Hematopoietic multipotent progenitor cell treated with erythropoietin and hydrocortisone succinate and interleukin-3 and kit ligand, for 17 days (in vitro differentiated cells): ENCODE measurements at regions not wholly inside any gene's neighbourhood (a gene's known extent, or its start where the extent isn't known, plus 50 kb on each side); places are given as distances from the start of the nearest gene placed in this dataset.

ENCODE experiments used
- DNase-seq: peaks from one replicate; pipeline ENCODE4 v3.0.0-alpha.2; 2015; ENCODE audit warnings: low spot score

GRCh38 chr1:57799490-57800115 is 375.7 kb upstream of the DAB1 start:
- no peak for DNase-seq

DNA sequence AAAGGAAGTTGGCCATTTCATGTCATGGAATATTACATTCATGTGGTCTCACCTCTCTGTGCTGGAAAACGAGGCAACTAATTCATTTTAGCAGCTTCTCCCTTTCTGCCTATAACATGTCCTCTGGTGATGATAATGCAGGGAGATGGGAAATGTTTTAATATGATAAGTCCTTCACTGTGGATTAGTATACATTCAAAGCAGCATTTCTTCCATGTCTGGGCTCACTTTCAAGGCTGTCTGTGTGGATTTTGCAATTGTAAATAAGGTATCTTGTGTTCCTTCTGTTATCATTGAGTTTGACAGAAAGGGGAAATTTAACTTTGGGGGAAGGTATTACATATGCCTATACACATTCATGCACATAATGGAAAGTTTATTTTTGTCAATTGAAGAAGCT is 374.7 kb upstream of the DAB1 start:
- no peak for DNase-seq

DNA sequence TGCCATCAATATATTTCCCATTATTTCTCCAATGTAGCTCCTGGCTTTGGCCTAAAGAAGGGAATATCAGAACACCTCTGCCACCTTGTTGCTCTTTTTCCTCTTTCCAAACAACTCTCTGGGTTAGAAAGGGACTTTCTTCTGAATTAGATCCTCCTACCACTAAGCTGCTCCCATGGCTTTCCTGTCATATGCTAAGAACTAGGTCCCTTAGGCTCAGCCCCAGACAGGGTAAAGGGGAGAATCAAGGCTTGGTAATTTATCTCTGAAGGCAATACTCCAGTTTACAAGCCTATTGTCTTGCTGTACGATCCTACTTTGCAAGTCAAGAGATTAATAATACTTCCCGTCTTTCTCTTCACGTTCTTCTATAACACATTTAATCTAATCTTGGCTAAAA is 373.2 kb upstream of the DAB1 start:
- DNase-seq, result no peak

DNA sequence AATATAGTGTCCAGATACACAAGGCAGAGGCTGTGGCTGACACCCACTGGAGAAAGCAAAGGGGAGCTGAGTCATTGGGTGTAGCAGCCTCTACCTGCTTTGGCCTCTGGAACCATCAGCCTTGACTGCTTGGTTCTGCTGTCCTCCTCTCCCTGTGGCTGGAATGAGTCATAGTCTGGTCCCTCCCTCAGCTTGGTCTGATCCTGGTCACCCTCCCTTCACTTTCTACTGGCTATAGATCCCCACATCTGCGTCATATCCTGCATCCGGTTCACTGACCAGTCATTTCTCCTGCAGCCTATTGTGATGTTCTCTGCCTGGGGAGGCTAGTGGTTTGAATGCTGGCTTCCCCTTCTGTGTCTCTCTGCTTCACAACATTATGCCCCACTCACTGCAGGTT is 372.8 kb upstream of the DAB1 start:
- DNase-seq, result no peak

GRCh38 chr1:57795886-57796285 is 372.0 kb upstream of the DAB1 start:
- DNase-seq, result no peak

GRCh38 chr1:57794078-57794477 is 370.2 kb upstream of the DAB1 start:
- DNase-seq, result no peak

- no peak for DNase-seq
These were observed 367.6 kb upstream of the DAB1 start for GRCh38 chr1:57791497-57791896.

DNA sequence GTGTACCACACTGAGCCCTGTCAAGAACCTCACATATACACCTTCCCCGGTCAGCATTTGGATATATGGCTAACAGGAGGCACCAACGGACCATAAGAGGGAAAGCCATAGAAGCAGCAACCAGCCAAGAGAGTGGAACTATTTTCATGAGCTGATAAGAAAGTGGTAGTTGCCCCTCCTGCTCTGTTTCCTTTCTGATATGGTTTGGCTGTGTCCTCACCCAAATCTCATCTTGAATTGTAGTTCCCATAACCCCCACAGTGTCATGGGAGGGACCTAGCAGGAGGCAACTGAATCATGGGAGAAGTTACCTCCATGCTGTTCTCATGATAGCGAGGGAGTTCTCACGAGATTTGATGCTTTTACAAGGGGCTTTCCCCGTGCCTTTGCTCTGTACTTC is 366.1 kb upstream of the DAB1 start:
- no peak for DNase-seq

GRCh38 chr1:57788313-57788712 is 364.5 kb upstream of the DAB1 start:
- DNase-seq, result no peak

- DNase-seq, result no peak
These were observed 360.5 kb upstream of the DAB1 start for GRCh38 chr1:57784356-57784755.

DNA sequence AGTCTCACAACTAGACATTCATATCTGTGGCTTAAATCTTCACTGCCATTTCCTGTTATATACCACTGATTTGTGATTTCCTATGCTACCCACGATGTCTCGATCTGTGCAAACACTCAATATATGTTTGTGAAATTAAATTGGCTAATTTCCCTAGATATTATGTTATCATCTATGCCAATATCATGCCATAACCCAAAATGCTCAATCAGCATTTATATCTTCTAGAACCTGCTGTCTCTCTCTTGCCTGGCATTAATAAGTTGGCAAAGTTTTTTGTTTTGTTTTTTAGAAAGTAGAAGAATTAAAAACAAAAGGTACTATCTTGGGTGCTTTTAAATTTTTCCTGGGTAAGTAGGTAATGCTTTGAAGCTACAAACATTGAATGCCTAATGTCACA is 358.5 kb upstream of the DAB1 start:
- DNase-seq, result no peak

DNA sequence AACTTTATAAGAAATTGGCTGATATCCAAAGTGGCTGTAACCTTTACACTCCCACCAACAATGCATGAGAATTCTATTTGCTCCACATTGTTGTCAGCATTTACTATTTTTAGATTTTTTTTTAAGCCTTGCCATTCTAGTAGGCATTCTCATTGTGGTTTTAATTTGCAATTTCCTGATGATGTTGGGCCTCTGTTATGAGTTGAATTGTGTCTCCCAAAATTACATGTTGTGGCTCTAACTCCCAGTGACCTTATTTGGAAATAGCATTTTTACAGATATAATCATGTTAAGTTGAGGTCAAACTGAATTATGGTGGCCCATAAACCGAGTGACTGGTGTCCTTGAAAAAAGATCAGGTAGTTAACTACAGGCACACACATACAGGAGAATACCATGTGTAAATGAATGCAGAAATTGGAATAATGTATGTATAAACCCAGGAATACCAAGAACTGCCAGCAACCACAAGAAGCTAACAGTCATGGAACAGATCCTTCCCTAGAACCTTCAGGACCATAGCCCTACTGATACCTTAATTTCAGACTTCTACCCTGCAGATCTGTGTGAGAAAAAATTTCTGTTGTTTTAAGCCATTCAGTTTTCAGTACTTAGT is 348.8 kb upstream of the DAB1 start:
- DNase-seq, result no peak

DNA sequence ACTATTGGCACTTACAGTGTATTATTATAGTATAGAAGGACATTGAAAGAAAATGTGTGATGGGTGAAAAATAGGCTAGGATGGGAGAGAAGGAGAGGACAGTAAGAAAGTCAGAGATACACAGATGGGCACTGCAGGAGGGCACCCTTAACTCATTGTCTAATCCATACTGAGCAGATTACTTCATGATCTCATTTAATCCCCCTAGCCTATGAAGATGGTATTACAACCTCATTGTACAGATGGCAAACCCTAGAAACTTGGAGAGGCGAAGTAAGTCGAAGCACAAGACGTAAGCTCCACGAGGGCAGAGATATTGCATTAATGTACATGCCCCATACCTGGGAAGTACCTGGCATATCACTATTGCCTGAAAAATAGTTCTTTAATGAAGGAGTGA is 346.9 kb upstream of the DAB1 start:
- no peak for DNase-seq

- no peak for DNase-seq
These were observed 346.4 kb upstream of the DAB1 start for GRCh38 chr1:57770236-57770635.

- DNase-seq, result no peak
These were observed 337.8 kb upstream of the DAB1 start for GRCh38 chr1:57761628-57762027.

GRCh38 chr1:57752843-57753242 is 329.0 kb upstream of the DAB1 start:
- no peak for DNase-seq

DNA sequence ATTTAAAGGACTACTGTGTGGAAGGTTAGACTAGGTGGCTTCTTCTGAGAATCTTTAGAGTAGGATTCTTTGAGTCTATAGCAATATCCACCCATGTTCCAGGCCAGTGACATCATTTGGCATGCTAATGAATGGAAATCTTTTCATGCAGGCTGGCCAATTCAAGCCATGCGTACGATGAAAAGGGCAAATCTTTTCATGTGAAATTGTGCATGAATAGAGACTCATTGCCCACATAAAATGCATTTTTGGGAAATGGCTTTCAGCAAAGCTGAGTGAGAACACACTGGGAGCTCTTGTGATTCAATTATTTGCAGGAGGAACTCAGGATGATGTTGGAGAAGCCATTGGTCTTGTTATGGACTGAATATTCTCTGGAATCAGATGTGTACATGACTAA is 324.9 kb upstream of the DAB1 start:
- no peak for DNase-seq

- no peak for DNase-seq
These were observed 324.0 kb upstream of the DAB1 start for GRCh38 chr1:57747818-57748217.

DNA sequence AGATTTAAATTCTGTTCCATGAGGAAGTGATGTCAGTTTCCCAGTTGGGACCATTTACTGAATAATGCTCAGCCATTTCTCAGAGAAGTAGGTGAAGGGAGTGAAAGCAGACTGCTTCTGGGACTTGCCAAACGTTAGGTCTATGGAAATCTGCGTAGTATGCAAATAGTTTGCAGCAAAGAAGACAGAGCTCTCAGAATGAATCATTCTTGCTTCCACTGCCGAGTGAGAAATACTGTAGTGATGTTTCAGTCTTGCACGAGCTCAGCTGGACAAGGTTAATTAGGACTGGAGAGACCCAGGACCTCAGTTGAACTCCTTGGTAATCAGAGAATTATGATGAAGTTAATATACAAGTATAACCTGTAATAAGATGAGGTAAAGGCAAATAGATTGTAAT is 317.7 kb upstream of the DAB1 start:
- DNase-seq, result no peak

DNA sequence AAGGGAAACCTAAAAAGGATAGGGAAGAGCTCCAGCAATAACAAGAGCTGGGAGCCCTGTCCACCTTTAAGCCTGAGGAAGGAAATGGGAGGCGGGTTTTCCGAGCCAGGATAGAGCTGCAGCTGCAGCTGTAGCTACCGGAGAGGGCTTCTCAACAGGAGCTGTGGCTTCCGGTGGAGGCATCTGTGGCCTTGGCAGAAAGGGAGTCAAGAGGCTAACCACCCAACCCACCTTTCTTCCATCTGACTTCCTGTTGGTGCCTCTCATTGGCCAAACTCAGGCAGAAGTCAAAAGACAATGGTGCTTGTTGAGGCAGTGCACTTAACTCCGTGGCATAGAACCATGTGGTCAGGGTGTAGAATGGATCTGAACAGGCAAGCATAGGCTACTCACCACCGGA is 313.1 kb upstream of the DAB1 start:
- DNase-seq, result no peak

DNA sequence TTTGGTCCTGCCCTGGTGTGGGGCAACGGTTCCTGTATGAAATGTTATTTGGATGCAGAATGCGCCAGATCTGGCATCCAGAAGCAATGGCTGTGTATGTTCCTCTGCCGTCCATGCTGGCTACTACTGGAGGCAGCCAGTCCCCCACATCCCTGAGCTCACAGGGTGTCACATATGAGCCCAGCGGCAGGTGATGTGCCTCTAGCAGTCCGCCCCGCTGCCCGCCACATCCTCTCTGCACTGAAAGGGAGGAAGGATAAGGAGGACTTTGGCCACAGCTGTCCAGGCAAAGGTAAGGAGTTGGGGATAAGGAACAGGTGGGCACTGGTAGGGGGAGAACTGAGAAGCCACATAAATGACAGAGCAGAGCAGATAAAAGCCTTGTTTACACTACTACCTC is 305.3 kb upstream of the DAB1 start:
- no peak for DNase-seq

GRCh38 chr1:57727121-57727520 is 303.3 kb upstream of the DAB1 start:
- no peak for DNase-seq

- no peak for DNase-seq
These were observed 301.5 kb upstream of the DAB1 start for GRCh38 chr1:57725318-57725717.

GRCh38 chr1:57724535-57724934 is 300.7 kb upstream of the DAB1 start:
- DNase-seq, result no peak
